GM19023 (cell line): ENCODE measurements at regions not wholly inside any gene's neighbourhood (a gene's known extent, or its start where the extent isn't known, plus 50 kb on each side); places are given as distances from the start of the nearest gene placed in this dataset.

Source experiments
- ATAC-seq: cut with Tn5 transposase; IDR thresholded peaks from one replicate; pipeline ENCODE4 v1.9.1; 2021; ENCODE audit warnings: mild to moderate bottlenecking, moderate library complexity; ENCODE audit not compliant: unreplicated experiment

DNA sequence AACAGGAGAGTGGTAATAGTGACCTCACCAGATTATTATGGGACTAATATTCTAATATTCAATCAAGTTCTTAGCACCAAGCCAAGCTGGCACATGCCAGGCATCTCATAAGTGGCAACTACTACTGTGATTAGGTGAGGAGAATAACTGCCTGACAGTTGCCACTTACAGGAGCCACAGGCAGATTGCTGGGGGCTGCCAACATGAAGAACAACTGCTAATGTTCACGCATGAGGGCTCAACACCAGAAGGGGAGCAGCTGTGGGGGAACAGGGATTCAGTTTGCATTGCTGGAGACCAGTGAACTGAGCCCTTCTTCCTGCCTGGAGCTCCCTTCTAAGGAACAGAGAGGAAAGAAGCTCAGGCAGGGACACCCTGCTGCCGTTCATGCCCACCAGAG, 504.5 kb downstream of the FOXO1 start:
- ATAC-seq, result no peak

DNA sequence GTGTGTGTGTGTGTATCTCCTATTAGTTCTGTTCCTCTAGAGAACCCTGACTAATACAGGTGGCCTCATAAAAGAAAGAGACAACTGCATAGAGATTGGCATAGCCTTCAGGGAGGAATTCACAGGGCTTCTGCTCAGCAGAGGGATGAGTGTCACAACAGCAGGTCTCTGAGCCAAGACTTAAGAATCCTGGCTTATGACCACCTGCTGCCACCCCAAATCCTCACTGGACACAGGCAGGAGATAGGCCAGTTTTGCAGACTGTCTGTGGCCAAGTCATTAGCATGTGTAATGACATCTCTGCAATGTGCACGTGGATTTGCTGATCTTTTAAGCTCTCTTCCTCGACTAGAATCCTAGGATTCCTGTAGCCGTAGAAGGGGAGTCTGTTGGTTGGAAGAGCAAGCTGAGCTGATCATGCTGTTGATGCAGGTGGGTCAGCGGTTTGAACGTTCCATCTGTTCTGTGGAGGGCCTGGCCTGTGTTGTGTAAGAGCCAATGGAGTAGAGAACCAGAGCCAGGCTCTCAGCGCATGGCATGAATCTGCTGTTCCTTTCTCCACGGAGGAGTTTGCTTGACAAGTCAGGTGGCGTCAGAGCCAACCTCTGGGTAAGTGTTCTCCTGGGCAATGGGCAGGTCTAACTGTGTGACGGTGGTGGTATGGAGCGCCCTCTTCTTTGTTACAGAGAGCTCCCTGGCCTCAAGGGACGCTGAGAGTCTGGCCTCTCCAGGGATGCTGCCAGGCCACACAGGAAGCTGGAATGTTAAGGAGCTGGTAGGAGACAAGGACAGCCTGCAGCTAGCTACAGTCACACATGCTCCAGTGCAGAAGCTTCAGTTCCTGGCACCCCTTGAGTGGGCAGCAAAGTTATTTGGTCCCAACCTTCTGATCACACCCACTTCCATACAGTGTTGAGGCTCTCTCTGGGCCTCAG, 503.1 kb downstream of the FOXO1 start:
- ATAC-seq, result no peak

DNA sequence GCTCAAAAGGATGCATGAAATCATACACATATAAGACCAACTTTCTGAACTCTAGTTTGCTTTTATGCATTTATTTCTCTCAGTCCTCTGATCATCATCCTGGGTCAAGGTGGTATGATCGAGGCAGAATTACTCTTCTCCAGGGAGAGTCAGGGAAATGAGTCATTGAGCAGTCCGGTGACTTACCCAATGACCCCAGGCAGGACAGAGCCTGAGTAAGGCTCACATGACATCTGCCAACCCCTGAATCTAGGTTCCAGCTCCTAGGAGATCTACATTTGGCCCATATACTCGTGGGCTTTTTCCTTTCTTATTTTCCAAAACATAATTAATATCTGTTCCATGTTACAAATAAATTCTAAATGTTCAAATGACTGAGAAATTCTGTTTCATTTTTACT, 502.3 kb downstream of the FOXO1 start:
- no peak for ATAC-seq

DNA sequence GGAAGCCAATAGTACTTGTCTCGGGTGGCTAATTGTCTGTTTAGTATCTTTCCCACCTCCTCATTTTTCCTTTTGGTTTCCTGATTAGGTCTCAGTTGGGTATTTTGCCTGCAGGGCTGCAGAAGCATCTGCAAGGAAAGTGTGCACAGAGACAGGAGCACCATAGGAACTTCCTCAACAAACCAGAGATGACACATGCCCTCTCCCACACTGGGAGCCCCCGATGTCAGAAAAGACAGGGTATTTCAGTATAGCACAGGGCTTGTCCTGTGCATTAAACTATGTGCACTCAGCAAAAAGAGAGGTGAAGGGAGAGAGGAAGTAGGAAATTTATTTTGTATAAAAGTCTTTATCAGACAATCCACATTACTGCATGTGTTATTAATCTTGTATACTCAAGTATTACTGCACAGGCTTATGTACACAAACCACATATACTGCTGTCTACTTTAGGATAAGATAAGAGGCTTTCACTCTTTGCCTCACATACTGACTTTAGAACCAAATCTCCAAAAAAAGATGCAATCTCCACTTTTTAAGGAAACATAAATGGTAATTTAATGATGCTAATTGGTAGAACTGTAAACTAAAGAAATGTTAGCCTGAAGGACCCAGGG, 501.0 kb downstream of the FOXO1 start:
- no peak for ATAC-seq

DNA sequence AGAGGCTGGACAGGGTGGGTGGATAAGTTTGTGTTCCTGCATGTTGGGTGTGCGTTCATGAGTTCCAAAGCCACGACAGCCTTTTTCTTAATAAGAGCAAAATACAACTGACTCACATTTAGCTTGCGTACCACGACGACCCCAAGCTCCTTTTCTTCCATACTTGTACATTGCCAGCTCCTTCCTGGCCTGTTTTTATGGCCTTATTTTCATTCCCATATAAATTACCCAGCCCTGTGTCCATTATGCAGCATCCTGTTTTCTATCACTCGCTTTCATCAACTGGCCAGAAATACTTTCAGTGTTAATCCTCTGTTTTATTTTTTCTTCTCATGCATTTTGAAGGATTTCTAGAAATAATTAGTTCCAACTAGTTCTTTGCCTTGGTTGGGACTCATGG, 499.1 kb downstream of the FOXO1 start:
- no peak for ATAC-seq

DNA sequence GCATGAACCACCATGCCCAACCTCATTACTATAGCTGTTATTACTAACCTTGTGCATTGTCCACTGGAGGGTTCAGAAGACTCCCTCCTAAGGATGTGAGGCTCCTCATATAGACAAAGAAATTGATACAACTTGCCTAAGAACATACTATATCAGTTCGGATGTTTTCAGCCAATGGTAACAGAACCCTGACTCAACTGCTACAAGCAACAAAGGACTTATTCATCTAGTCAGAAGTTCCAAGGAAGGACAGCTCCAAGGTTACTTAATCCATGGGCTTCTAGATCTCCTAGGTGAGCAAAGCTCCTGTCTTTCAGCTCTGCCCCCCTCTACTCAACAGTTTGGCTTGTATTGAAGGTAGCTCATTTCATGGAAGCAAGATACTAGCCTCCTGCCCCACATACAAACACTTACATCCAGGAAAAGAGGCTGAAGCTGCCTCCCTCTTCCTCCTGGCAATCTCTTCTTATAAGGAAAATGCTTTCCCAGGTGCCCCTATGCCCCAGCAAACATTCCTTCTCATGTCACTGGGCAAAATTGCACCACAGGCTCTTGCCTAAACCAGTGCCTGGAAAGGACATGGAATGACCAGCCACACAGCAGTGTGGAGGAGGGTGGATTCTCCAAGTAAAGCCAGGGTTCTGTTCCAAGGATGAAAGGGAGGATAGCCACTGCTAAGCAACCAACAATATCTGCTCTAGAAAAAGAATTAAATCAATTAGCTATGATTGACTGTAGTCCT, 497.8 kb downstream of the FOXO1 start:
- ATAC-seq, result no peak

DNA sequence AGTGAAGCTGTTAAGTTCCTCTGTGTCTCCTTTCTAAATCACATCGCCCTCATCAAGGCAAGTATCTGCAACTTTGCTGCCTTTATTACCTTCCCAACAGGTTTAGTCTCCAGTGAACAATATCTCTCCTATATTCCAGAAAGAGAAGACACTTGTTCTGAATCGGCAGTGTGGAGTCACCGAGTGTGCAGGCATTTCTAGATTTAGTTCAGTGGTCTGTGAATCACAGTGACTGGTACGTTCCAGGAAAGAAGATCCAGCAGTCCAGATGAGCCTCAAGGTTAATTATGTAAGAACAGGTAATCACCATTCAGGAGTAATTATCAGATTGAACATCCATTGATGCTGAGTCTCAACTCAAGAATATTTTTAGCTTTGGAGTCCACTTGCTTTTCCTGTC, 497.0 kb downstream of the FOXO1 start:
- ATAC-seq, result no peak

DNA sequence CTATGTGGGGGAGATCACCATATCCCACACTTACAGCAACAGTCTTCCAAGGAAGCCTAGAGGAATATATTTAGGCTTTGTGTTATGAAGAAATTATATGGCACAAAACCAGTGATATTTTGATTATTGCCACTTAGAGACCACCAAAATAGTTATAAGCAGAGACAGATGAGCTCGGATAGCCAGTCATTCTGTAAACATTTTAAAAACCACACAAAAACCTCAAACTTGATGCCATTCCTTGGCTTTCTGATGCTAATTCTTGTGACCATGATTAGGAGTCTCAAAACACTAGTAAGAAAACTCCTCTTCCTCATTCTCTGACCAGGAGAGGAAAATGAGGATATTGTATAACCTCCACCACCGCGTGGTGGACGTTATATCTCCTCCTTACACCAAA, 496.4 kb downstream of the FOXO1 start:
- ATAC-seq, result no peak

DNA sequence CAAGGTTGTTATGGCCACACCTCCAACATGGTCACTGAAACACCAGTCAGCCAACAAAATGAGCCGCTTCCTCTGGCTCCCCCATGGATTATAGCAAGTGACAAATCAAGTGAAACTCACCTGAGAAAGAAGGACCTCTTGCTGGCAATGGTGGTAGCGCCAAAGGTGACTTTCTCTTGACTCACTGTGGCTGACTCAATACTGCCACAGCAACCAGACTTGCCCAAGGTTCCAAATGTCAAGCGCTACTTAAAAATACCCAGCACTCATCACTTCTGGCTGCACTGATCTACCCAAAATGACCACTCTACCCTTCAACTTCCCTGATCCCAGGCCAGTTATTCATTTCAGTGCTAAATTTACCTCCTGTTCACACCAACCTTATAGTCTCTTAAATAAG, 495.5 kb downstream of the FOXO1 start:
- no peak for ATAC-seq

DNA sequence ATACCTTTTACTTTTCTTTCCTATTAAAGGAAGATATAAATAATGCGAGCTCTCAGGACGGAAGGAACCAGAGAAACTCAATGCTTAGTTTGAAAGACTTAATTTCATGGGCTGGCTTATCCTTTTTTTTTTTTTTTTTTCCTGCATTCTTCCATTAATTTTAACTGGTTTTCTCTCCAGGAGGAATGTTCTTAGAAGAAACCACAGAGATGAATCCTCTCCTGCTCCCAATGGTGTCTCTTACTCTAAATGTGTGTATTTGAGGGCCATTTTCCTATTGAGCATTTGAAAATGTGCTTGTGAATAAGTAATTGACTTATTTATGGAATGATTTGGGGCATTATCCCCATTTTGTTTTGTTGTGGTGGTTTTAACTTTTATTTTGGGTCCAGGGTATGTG, 494.9 kb downstream of the FOXO1 start:
- ATAC-seq, result no peak

DNA sequence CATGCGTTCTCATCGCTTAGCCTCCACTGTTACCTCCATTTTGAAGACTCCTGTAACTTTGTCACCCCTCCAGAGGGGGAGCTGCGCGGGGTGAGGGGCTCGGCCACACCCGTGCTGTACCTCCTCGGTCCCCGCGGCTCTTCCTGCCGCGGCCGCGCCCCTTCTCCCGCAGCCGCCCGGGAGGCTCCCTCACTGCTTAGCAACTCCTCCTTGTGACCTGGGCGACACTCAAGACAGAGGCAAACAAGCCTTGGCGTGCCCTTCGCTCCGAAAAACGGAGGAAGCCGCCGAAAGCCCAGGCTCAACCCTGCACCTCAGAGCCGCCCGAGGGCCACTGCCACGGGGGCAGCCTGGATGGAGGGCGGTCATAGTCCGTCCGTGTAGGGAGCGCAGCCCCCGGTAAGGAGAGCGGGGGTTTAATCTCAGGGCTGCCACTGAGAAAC, 494.3 kb downstream of the FOXO1 start:
- ATAC-seq, result no peak

DNA sequence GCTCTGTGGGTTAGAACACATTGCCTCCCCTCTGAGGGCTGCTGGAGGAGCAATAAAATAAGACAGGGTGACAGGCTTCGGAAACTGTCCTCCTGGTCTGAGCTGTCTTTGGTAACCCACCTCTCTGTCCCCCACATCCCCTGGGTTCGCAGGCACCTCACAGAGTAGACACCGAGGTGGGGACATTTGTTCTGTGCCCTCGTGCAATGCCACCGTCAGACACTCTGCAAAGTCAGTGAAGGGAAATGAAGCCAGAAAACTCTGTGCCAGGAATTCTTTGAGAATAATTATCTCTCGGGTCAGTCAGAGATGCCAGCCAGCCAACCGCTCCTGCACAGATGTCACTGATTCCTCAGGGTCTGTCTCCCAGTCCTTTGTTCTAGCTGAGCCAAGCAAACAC, 493.6 kb downstream of the FOXO1 start:
- no peak for ATAC-seq

DNA sequence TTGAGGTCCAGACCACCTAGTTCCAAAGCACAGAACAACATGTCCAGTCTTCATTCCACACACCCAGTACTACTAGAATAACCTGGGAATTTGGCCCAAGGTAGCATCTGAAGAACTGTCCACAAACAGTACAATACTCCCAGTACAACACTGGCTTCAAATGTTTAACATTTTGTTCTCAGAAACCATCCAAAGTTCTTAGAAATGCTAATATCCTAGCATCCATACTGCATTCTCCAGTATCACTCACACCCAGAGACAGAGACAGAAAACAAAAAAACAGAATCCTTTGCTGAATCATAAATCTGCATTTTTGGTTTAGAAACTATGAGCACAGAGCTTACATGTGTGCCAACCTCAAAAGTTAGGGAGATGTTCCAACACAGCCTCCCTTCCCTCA, 490.8 kb downstream of the FOXO1 start:
- no peak for ATAC-seq

DNA sequence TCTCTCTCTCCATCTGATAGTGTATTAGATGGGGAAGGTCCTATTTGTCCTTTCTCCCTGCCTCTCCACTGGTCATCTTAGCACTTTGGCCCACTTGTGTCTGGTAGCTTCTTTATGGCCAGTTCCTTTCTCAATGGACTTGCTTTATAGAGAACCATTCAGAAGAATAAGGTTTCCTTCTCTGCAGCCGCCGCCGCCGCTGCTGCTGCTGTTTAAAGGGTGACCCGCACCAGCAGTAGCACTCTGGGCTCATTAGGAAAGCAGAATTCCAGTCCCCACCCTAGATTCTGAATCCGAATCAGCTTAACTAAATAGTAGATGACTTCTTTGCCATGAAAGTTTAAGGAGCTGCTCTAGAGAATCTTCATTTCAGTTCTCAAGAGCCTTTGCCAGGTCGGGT, 490.2 kb downstream of the FOXO1 start:
- ATAC-seq, result no peak

DNA sequence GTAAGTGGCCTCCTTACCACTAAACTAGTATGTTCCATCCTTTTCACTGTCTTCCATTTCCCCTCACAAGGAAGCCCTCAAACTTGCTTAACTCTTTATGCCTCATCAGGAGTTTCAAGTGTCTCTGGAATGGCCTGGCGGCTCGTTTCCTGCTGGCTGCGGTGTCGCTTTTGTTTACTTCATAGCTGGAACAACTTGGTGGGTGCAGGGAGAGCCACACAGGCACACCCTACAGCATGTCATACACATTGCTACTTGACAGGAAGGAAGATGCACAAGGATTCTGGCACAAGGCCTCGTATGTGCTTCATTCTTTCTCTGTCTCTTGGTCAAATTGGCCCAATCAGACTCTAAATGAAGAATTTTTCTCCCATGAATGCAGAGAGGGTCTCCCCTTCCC, 488.3 kb downstream of the FOXO1 start:
- no peak for ATAC-seq

DNA sequence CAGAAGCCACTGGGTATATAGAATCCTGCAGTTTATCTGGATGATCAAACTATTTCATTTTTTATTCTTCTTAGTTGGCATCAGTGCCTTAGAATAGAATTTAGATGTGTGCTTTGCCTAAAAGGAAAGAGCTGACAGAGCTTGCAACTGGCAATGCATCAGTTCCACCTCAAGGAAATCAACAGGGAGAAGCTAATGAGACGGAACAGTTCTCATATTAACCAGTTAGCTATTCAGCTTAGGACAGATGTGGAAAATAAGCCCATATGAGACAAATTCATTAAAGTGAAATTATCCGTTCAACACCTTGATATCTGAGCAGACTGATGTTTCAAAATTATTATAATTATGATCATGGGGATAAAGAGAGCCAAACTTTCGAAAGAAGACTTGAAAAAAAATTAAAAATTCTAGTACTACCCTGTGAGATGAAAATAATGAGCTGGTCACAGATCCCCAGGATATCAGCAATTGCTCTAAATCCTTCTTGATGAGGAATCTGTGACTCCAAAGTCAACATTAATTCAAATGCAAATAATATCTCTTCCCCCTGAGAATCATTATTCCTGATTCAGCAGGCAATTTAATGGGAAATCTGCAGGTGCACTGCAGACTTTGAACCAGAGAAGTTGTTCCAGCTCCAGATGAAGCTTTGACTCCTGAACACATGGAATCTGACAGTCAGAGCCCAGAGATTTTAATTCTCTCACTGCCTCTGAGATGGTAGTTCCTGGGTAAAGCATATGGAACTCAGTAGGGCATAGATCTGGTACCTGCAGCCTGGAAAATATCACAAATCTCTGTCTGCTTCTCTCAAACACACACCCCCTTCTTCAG, 486.8 kb downstream of the FOXO1 start:
- ATAC-seq, result no peak

DNA sequence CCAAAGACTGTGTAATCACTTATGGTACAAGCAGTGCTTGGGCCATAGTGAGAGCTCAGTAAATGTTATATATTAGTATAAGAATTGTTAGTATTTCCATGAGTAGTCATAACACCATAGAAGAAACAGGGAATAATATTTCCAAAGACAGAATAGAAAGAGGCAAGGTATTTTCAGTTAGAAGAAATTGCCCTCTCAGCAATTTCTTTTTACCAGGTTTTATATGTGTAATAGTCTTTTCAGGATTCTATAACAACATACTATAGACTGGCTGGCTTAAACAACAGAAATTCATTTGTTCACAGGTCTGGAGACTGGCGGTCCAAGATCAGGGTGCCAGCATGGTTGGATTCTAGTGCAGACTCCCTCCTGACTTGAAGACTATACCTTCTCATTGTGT, 485.7 kb downstream of the FOXO1 start:
- no peak for ATAC-seq

DNA sequence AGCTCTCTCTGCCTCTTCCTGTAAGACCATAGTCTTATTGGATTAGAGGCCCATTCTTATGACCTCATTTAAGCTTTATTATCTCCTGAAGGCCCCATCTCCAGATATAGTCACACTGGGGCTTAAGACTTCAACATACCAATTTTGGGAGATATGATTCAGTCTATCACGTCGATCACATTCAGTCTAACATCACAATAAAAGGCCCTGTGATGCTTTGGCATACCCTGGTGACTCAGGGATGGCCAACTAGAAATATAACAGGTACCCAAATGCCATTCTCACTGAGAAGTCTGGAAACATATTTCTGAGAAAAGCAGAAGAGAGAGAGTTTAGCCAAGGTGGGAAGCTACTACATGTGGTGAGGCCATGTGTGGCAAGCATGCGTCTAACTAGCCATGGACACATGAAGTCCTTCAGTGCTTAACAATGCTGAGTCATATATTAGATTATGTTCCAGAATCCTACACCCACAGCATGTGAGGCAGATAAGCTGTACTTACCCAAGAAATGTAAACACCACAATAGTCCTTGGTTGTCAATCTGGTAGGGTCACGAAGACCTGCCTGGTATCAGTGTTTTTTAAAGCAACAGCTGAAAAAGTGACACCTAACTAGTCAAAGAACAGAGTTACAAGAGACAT, 485.1 kb downstream of the FOXO1 start:
- no peak for ATAC-seq

DNA sequence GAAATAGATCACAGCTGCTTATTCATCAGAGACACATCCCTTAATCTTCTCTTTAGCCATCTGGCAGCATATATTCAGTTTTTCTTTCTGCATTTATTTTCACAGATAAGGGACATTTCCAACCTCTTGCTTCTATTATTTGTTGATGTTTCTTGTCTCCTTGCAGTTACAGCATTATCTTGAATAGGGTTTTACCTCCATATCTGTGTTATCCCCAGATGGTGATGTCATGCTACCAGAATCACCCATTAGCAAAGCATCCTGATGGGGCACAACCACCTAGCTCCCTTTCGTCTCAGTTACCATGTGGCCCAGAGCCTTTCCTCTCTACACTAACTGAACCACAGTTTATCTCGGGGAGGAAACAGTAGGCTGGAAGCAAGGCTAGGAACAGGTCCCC, 483.9 kb downstream of the FOXO1 start:
- ATAC-seq, result no peak

DNA sequence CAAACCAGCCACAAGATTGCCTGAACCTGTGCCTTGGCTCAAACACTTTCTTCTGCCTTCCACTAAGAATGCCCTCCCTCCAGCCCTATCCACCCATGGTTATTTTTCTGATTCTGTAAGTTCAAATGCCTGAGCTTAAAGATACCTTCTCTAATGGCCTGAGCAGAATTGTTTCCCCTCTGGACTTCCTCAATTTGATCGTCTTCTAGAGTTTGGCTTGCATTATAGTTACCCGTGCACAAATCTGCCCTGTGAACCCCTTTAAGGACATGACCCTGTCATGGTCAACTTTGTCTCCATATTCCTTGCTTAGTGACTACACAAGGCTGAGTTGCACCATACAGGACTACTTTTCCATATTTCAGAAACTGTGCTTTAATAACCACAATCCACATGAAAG, 481.0 kb downstream of the FOXO1 start:
- no peak for ATAC-seq
